Cerebellar nuclear complex (tissue), 1 donor: ENCODE measurements at regions not wholly inside any gene's neighbourhood (a gene's known extent, or its start where the extent isn't known, plus 50 kb on each side); places are given as distances from the start of the nearest gene placed in this dataset.

Source experiments
- DNase-seq, 2 experiments: peaks; one replicate each; lab custom pipeline; 2025; lab: John Stamatoyannopoulos, UW

GRCh38 chr17:56737421-56738161, 96.1 kb downstream of the C17orf67 start:
- DNase-seq: no peak

- no peak for DNase-seq
Measured at GRCh38 chr17:56739376-56739775, 94.3 kb downstream of the C17orf67 start.

GRCh38 chr17:56739776-56740175, 93.9 kb downstream of the C17orf67 start:
- no peak for DNase-seq

GRCh38 chr17:56740481-56740880, 93.2 kb downstream of the C17orf67 start:
- DNase-seq: no peak
